Mesenchymal stem cell (in vitro differentiated cells and primary cell): ENCODE measurements at regions not wholly inside any gene's neighbourhood (a gene's known extent, or its start where the extent isn't known, plus 50 kb on each side); places are given as distances from the start of the nearest gene placed in this dataset.

Source experiments
- DNase-seq: peaks from one replicate; pipeline ENCODE4 v3.0.0-alpha.2; 2013
- H2AFZ ChIP-seq: one replicate; pipeline ENCODE4 v1.6.1; 2013; ENCODE audit warnings: low read depth, mild to moderate bottlenecking, control low read depth, inconsistent platforms, low read length, moderate library complexity
- H2AK5ac ChIP-seq: 2 replicates; pipeline ENCODE4 v1.6.1; 2013; ENCODE audit warnings: low read length, moderate library complexity, mild to moderate bottlenecking, inconsistent platforms; ENCODE audit not compliant: severe bottlenecking
- H2BK120ac ChIP-seq: one replicate; pipeline ENCODE4 v1.6.1; 2013; ENCODE audit warnings: low read depth, mild to moderate bottlenecking, inconsistent platforms, low read length, moderate library complexity
- H2BK12ac ChIP-seq, 2 experiments: one replicate each; pipeline ENCODE4 v1.6.1; 2013; ENCODE audit warnings: inconsistent platforms in 2 of 2, low read length in 2 of 2, mild to moderate bottlenecking in 2 of 2, moderate library complexity in 2 of 2, control low read depth in 1 of 2
- H2BK15ac ChIP-seq: one replicate; pipeline ENCODE4 v1.6.1; 2013; ENCODE audit warnings: mild to moderate bottlenecking, low read depth, inconsistent platforms; ENCODE audit not compliant: poor library complexity, severe bottlenecking
- H2BK5ac ChIP-seq: 2 replicates; pipeline ENCODE4 v1.6.1; 2013; ENCODE audit warnings: low read depth, mild to moderate bottlenecking, low read length, control low read depth, inconsistent platforms; ENCODE audit not compliant: poor library complexity, severe bottlenecking
- H3K14ac ChIP-seq, 2 experiments: one replicate each; pipeline ENCODE4 v1.6.1; 2013; ENCODE audit warnings: inconsistent platforms in 2 of 2, low read length in 2 of 2, control low read depth in 1 of 2, mild to moderate bottlenecking in 1 of 2, moderate library complexity in 1 of 2
- H3K18ac ChIP-seq, 2 experiments: one replicate each; pipeline ENCODE4 v1.6.1; 2013; ENCODE audit warnings: inconsistent platforms in 2 of 2, low read length in 2 of 2, control low read depth in 1 of 2, low read depth in 1 of 2, mild to moderate bottlenecking in 1 of 2
- H3K23ac ChIP-seq, 2 experiments: one replicate each; pipeline ENCODE4 v1.6.1; 2013; ENCODE audit warnings: inconsistent platforms in 2 of 2, low read length in 2 of 2, mild to moderate bottlenecking in 2 of 2, moderate library complexity in 2 of 2, control low read depth in 1 of 2
- H3K27ac ChIP-seq: 2 replicates; pipeline ENCODE4 v1.5.1; 2013; ENCODE audit warnings: mild to moderate bottlenecking, moderate library complexity, low read length, control low read depth, inconsistent platforms; ENCODE audit not compliant: poor library complexity, severe bottlenecking
- H3K27me3 ChIP-seq, 2 experiments: 2 replicates each; pipeline versions ENCODE4 v1.6.1 to v1.7.0; 2013; ENCODE audit warnings: low read length in 2 of 2, mild to moderate bottlenecking in 2 of 2, moderate library complexity in 2 of 2, control low read depth in 1 of 2, inconsistent platforms in 1 of 2; ENCODE audit not compliant: control insufficient read depth in 1 of 2, insufficient read depth in 1 of 2
- H3K36me3 ChIP-seq, 2 experiments: 2 replicates each; pipeline versions ENCODE4 v1.6.1 to v1.7.0; 2013; ENCODE audit warnings: low read length in 2 of 2, control low read depth in 1 of 2, inconsistent platforms in 1 of 2, low read depth in 1 of 2, mild to moderate bottlenecking in 1 of 2; ENCODE audit not compliant: insufficient read depth in 2 of 2, control insufficient read depth in 1 of 2
- H3K4ac ChIP-seq, 2 experiments: one replicate each; pipeline ENCODE4 v1.6.1; 2013; ENCODE audit warnings: inconsistent platforms in 2 of 2, low read length in 2 of 2, mild to moderate bottlenecking in 2 of 2, moderate library complexity in 2 of 2, control low read depth in 1 of 2, low read depth in 1 of 2
- H3K4me1 ChIP-seq: 2 replicates; pipeline ENCODE4 v1.6.1; 2013; ENCODE audit warnings: low read depth, low read length, control low read depth; ENCODE audit not compliant: control insufficient read depth, insufficient read depth
- H3K4me2 ChIP-seq: 2 replicates; pipeline ENCODE4 v1.6.1; 2013; ENCODE audit warnings: low read length, mild to moderate bottlenecking, inconsistent platforms; ENCODE audit not compliant: poor library complexity, severe bottlenecking
- H3K4me3 ChIP-seq, 2 experiments: 2 replicates each; pipeline versions ENCODE4 v1.5.1 to v1.7.0; 2013; ENCODE audit warnings: low read length in 2 of 2, mild to moderate bottlenecking in 2 of 2, control low read depth in 1 of 2, low read depth in 1 of 2; ENCODE audit not compliant: insufficient read depth in 1 of 2
- H3K79me1 ChIP-seq: replicated peaks from 2 replicates; pipeline ENCODE4 v1.6.1; 2013; ENCODE audit warnings: mild to moderate bottlenecking, control low read depth, low read length, inconsistent platforms; ENCODE audit not compliant: poor library complexity, severe bottlenecking
- H3K9ac ChIP-seq: 2 replicates; pipeline ENCODE4 v1.7.0; 2013; ENCODE audit warnings: mild to moderate bottlenecking, low read length, moderate library complexity
- H3K9me3 ChIP-seq: 2 replicates; pipeline ENCODE4 v1.7.0; 2013; ENCODE audit warnings: mild to moderate bottlenecking, low read length; ENCODE audit not compliant: control insufficient read depth
- H4K8ac ChIP-seq: one replicate; pipeline ENCODE4 v1.6.1; 2013; ENCODE audit warnings: inconsistent platforms, mild to moderate bottlenecking, low read length, moderate library complexity
- H4K91ac ChIP-seq: one replicate; pipeline ENCODE4 v1.6.1; 2013; ENCODE audit warnings: mild to moderate bottlenecking, low read length, inconsistent platforms
- WGBS: methylation state at CpG from one replicate; pipeline ENCODE4 v1.1.7; 2013; ENCODE audit warnings: mixed read lengths; 5-methylcytosine and 5-hydroxymethylcytosine counted together

DNA sequence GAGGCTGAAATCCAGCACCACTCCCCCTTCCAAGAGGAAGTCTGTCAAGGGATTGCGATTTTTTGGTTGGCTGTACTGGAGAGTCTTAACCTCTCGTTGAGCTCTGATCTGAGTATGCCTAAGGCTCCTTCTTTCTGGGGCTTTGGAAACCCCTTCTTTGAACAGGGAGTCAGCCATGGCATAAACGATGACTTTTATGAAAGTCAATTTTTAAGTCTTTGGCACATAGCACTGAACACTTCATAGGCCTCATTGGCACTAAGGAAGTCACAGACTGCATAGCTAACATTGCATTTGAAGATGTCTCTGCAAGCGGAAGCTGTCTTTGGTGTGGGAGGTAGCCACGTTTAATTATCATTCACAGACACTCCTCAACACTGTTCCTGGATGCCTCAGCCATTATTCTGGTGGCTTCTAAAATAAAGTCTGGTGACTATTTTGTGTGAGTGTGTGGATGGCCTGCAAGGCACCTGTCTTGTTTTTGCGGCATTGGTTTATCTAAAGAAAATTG is 148.2 kb upstream of the NCK2 start:
- H3K4me1 ChIP-seq: peaks cover 18% of the 10 kb centered on the region
- no peak overlapping the region for H3K27ac ChIP-seq
- no peak overlapping the region for H2BK5ac ChIP-seq
- H3K4me2 ChIP-seq: no peak overlapping the region
- no peak overlapping the region for H3K9ac ChIP-seq
- no peak overlapping the region for H2BK12ac ChIP-seq
- no peak overlapping the region for H3K4ac ChIP-seq
- no peak for DNase-seq
- H4K8ac ChIP-seq: no peak overlapping the region
- H3K36me3 ChIP-seq: no peaks in the 10 kb centered on the region
- H3K9me3 ChIP-seq: no peaks in the 10 kb centered on the region
- no peak overlapping the region for H2BK120ac ChIP-seq
- H4K91ac ChIP-seq: no peak overlapping the region
- no peak overlapping the region for H2AK5ac ChIP-seq
- H2BK15ac ChIP-seq: no peak overlapping the region
- no peak overlapping the region for H3K4me3 ChIP-seq
- H2AFZ ChIP-seq: no peak overlapping the region
- 95% methylated on average over 4 of the region's 6 CpGs for WGBS
- H3K14ac ChIP-seq: no peak overlapping the region
- peaks cover 5 to 6% of the 10 kb centered on the region in 2 experiments for H3K27me3 ChIP-seq
- no peaks in the 10 kb centered on the region for H3K79me1 ChIP-seq
- H3K18ac ChIP-seq: no peak overlapping the region
- H3K23ac ChIP-seq: no peak overlapping the region

DNA sequence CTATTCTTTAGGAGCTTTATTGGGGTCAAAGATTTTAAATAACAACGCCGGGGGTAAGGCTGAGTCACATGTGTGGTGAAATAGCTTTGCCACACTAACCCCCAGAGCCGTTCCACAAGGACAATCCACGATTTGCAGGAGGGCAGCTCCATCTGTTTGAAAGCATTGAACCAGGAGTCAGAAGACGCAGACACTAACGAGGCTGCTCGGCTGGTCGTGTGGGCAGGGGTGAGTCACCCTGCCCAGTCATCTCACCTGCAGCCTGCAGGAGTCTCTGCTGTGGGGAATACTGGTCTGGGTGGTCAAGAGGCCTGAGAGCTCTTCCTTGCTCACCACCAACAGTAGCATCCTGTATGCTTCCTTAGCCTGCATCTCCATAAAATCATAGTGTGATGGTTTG is 149.2 kb upstream of the NCK2 start:
- Histone ChIP-seq H3K9me3 (no peaks in the 10 kb centered on the region), H3K9ac (no peak overlapping the region), H4K91ac (no peak overlapping the region), H3K14ac (no peak overlapping the region), H2BK12ac (no peak overlapping the region), H2BK15ac (no peak overlapping the region), H3K27me3 (peaks cover under 1 to 5% of the 10 kb centered on the region in 2 experiments), H3K4ac (no peak overlapping the region), H3K18ac (no peak overlapping the region), H3K4me3 (no peak overlapping the region), H3K4me1 (peaks cover 18% of the 10 kb centered on the region), H3K36me3 (no peaks in the 10 kb centered on the region), H2AFZ (no peak overlapping the region), H2AK5ac (no peak overlapping the region), H3K27ac (no peak overlapping the region), H2BK120ac (no peak overlapping the region), H4K8ac (no peak overlapping the region), H3K79me1 (no peaks in the 10 kb centered on the region), H3K4me2 (no peak overlapping the region), H3K23ac (no peak overlapping the region), H2BK5ac (no peak overlapping the region)
- DNase-seq: no peak
- 61% methylated on average over 8 of the region's 8 CpGs for WGBS

DNA sequence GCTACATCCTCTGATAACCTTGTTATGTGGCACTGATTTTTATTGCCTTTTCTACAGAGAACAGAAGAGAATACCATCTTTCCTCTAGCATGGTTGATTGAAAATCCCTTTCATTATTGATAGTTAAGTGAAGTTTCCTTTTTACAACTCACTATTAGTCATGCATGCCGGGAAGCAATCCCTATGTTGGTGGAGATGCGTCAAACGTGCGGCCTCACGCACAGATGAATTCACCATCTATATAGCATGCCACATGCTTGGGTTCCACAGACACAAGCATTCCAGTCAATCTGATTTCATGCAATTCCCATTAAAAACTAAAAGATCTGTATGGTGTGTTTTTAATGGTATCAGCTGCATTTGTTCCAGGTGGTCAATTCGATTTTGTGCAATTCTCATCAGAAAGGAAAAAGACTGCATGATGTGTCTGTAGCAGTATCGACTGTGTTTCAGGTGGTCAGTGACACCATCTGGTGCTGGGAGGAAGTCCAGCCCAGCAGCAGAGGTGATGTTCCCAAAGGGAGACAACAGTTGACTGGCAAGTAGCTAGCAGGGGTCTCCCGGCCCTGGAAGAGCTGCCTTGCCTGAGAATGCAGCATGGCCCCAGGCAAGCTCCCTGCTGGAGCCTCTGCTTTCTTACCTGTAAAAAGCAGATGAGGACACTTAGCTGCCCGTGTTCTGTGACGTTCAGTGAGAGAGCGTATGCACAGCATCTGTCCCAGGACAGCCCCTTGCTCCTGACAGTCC is 151.3 kb upstream of the NCK2 start:
- Histone ChIP-seq H2BK15ac (no peak overlapping the region), H2BK120ac (no peak overlapping the region), H3K27ac (no peak overlapping the region), H3K79me1 (no peaks in the 10 kb centered on the region), H3K36me3 (no peaks in the 10 kb centered on the region), H3K18ac (no peak overlapping the region), H2AFZ (no peak overlapping the region), H3K9ac (no peak overlapping the region), H3K4me2 (no peak overlapping the region), H3K4ac (no peak overlapping the region), H3K23ac (no peak overlapping the region), H2AK5ac (no peak overlapping the region), H2BK12ac (no peak overlapping the region), H3K4me3 (no peak overlapping the region), H4K91ac (no peak overlapping the region), H3K14ac (no peak overlapping the region), H3K27me3 (no peaks in the 10 kb centered on the region), H3K9me3 (peaks cover 3% of the 10 kb centered on the region), H3K4me1 (peaks cover 18% of the 10 kb centered on the region), H4K8ac (no peak overlapping the region), H2BK5ac (no peak overlapping the region)
- 80% methylated on average over 11 of the region's 11 CpGs for WGBS
- no peak for DNase-seq

GRCh38 chr2:105592288-105592687 is 152.4 kb upstream of the NCK2 start:
- WGBS: 91% methylated on average over 6 of the region's 6 CpGs
- Histone ChIP-seq H2BK12ac (no peak overlapping the region), H2AK5ac (no peak overlapping the region), H3K23ac (no peak overlapping the region), H3K27me3 (no peaks in the 10 kb centered on the region), H3K4ac (no peak overlapping the region), H2BK120ac (no peak overlapping the region), H2BK15ac (no peak overlapping the region), H3K9me3 (peaks cover 3% of the 10 kb centered on the region), H3K27ac (no peak overlapping the region), H4K91ac (no peak overlapping the region), H2AFZ (no peak overlapping the region), H2BK5ac (peak overlapping the region; percentile 22), H4K8ac (no peak overlapping the region), H3K4me1 (peaks cover 16% of the 10 kb centered on the region), H3K36me3 (no peaks in the 10 kb centered on the region), H3K4me3 (no peak overlapping the region), H3K18ac (no peak overlapping the region), H3K14ac (no peak overlapping the region), H3K9ac (no peak overlapping the region), H3K4me2 (no peak overlapping the region), H3K79me1 (no peaks in the 10 kb centered on the region)
- no peak for DNase-seq
